CD4-positive, alpha-beta T cell treated with Interleukin-17A for 4 hours (primary cell): ENCODE measurements at regions not wholly inside any gene's neighbourhood (a gene's known extent, or its start where the extent isn't known, plus 50 kb on each side); places are given as distances from the start of the nearest gene placed in this dataset.

Experiments used
- DNase-seq: peaks from one replicate; pipeline ENCODE4 v3.0.0-alpha.2; 2020; ENCODE audit warnings: mixed read lengths

DNA sequence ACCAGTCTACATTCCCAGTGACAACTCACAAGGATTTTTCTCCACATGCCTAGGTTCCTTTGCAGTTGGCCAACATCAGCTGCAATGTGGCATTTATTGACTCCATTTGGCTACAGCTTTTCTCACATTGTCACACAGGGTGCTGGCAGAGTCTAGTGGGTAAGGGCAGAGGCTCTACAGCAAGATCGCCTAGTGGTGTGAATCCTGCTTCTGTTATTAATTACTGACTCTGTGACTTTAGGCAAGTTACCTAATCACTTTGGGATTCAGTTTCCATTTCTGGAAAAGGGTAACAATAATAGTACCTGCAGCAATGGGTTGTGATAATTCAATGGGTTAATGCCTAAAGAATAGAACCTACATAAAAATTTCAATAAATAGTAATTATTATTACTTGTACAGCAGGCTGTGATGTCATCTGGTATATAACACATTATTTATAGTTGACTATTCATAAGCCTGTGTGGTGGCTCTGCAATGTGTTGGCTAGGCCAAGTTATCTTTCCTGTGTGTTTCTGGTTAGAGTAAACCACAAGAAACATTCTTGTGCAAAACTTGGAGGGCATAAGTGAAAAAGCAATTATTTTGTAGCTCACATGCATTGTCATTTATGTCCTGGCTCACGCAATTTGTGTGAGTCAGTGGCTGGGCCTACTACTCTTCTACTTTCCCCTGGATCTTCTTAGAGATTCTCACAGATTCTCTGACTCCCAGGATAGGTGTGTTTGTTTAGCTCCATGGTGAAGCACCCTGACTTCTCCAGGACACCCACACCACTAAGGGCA is 59.5 kb downstream of the PTGS2 start:
- DNase-seq, result no peak

- DNase-seq, result peak; percentile 33
These were observed 61.6 kb downstream of the PTGS2 start for GRCh38 chr1:186618401-186619170.

GRCh38 chr1:186617926-186618325 is 62.3 kb downstream of the PTGS2 start:
- DNase-seq, result no peak

GRCh38 chr1:186616511-186616910 is 63.7 kb downstream of the PTGS2 start:
- no peak for DNase-seq

- DNase-seq, result no peak
These were observed 64.9 kb downstream of the PTGS2 start for GRCh38 chr1:186615332-186615731.

DNA sequence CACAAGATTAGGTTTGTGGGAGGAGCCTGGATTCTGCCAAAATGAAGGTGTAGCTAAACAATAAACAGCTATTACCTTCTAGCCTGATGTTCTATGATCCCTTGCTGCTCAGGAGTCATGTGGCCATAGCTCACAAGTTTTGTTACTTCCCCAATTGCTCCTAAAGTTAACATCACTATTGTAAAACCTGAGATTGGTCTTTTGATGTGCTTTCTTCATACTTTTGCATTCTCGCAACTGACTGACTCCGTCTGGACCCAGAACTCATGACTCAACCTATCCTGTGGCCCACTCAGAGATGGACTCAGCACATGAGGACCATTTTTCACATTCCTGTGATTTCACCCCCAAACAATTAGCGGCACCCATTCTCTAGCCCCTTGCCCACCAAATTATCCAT is 69.1 kb downstream of the PTGS2 start:
- no peak for DNase-seq

DNA sequence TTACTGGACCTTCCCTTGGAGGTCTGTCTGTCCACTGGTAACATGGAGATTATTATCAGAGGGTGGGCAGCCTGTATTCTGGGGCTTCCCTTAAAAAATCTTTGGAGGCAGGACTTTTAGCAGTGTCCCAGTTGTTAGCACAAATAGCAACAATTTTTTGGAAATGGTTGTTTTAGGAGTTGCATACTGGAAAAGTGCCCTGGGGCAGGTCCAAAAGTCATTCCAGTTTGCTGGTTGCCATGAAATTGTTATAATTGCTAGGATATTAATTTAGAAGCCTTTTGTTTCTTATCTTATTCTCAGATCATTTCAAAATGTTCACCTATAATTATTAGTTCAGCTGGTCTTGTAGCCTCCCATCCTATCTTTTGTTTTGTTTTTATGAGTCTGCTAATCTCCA is 71.0 kb downstream of the PTGS2 start:
- DNase-seq, result no peak

DNA sequence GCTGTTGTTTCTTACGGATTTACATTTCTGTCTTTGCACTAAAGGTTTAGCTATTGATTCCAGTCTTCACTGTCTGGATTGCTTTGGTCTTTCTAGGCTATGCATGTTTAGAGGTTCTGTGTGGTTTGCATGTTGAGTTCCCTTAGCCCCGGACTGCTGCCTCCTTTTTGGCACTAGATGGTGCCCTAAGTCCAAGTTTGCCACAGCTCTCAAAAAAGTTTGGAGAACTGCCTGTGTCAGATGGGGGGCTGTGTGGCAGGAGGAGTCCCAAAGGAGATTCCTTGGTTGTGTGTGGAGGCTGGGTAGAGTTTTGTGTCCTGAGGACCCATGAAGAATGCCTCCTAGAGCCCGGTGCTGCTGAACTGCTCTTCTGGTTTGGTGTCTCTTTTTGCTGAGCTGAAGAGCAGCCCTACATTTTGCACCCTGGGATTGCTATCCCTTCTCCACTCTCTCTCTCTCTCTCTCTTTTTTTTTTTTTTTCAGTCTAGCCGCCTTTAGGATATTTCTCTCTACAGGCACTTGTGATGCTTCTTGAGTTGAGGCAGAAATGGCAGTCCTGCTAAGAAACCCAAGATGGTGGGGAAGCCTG is 74.4 kb downstream of the PTGS2 start:
- DNase-seq, result peak; percentile 18

- no peak for DNase-seq
These were observed 84.3 kb downstream of the PTGS2 start for GRCh38 chr1:186595969-186596368.

- no peak for DNase-seq
These were observed 101.8 kb downstream of the PTGS2 start for GRCh38 chr1:186578325-186579016.

DNA sequence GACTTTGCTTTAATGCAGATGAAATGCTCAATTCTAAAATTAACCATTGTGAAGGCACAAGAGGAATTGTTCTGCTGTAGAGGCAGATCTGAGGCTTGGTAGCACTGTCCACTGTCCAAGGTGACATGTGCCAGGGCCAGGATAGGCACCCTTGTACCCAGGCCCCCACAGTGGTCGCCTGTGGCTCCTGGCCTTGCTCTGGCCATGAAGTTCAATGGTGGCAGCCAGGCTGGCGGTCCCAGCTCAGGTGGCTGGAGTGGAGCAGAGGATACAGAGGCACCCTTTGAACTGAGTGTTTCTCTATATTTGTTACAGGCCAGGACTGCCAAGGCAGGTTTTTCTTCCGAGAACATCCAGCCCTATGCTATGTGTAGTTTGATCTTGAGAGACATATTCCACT is 102.6 kb downstream of the PTGS2 start:
- no peak for DNase-seq

GRCh38 chr1:186577216-186577615 is 103.0 kb downstream of the PTGS2 start:
- DNase-seq, result no peak

DNA sequence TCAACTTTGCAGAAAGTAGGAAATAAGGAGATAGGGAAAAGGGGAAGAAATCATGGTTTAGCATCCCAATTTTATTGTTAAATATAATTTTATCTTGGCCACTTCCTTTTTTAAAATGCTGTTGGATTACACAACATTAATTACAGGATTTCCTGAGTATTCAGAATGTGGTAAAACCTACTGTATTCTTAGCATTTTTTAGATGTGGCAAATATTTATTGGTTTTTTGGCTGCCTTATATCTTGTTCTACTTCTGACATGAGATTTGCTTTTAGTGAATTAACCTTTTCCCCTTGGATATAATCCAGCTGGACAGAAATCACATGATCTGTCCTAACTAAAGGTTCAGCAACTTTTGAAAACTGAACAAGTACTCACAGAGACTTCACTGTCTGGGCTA is 104.9 kb downstream of the PTGS2 start:
- no peak for DNase-seq

DNA sequence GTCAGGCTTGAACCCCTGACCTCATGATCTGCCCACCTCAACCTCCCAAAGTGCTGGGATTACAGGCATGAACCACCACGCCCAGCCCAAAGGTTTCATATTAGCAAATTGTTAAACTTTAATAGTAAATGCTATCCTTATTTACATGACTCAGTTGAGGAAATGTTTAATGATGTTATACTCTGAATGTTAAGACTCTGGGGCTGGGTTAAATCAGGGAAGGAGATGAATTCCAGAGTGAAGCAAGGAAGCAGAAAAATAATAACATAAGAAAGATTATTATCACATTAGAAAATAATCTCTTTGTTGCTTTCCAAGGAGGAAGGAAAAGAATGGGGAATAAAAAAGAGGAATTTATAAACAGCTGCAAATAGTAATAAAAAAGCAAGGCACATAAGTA is 105.3 kb downstream of the PTGS2 start:
- no peak for DNase-seq

GRCh38 chr1:186572509-186572908 is 107.7 kb downstream of the PTGS2 start:
- DNase-seq, result no peak

DNA sequence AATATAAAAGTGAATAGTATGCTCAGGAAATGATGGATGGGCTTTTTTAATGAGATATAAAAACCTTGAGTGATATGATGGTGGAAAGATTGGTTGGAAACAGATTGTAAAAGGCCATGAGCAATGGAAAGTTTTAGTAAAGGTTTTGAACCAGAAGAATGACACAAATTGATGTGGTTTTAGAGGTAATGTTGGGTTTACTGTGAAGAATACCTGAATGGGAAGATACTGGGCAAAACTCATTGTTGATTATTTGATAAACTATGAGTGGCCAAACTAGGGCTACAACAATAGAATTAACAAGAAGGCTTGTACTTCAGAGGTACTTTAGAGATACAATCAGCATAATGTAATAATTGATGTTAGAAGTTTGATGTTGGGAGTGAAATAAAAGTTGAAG is 108.5 kb downstream of the PTGS2 start:
- DNase-seq, result no peak

DNA sequence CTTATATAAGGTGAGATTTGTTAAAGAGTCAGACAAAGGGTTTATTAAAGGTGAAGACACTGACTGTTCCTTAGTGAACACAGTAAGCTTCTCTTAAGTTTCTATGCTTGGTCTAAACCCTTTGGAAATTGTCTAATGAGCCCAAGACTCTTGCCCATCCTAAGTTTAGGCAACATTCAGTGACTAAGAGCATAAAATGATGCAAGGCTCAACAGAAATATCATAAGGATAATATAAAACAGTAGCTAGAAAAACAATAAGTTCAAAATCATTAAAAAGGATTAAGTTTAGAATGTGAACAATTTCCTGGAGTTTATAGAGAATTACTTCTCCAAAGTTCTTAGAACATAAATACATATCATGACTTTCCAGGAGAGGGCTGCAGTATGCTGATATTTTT is 108.9 kb upstream of the PDC start:
- no peak for DNase-seq

DNA sequence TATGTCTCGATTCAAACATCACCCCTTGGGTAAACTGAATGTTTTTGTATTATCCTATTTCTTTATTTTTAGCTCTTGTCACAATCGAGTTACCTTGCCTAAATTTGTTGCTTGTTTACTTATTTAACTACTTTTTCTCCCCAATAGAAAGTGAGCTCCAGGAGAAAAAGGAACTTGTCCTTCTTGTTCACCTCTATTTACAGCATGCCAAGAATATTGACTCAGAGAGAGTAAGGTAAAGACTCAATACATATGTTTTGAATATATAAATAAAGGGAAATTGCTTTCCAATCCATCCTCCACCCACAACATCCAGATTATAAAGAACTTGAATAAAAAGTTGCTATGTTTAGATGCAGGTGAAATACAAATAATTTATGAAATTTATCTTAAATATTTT is 107.3 kb upstream of the PDC start:
- DNase-seq, result no peak

DNA sequence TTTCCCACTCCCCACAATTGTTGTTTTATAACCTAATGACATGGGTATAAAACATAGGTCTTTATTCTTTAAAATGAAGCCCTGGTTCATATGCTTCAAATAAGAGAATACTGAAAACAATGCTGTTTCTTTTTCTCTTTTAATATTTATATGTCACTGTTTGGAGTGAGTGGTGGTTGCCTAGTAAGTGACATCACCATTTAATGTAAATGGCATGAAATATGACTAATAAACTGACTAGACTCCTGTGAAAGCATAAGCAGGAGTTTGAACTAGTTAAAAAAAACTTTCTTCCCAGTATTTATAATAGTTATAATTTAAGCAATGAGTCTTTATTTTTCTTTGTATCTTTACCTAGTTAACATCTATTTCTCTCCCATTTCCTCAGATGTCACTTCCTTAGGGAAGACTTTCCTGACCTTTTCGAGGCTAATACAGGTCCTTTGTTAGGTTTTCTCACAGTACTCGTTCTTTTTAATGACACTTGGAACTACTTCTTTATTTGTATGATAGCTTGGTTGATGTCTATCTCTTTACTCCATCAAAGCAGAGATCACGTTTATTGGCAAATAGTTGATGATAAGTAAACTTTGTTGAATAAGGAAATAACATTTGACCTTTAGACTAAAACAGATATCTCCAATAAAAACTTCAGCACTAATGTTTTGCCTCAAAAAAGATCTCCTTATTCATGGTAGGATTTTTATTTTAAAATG is 105.4 kb upstream of the PDC start:
- DNase-seq, result no peak

- no peak for DNase-seq
These were observed 103.7 kb upstream of the PDC start for GRCh38 chr1:186564582-186564981.

DNA sequence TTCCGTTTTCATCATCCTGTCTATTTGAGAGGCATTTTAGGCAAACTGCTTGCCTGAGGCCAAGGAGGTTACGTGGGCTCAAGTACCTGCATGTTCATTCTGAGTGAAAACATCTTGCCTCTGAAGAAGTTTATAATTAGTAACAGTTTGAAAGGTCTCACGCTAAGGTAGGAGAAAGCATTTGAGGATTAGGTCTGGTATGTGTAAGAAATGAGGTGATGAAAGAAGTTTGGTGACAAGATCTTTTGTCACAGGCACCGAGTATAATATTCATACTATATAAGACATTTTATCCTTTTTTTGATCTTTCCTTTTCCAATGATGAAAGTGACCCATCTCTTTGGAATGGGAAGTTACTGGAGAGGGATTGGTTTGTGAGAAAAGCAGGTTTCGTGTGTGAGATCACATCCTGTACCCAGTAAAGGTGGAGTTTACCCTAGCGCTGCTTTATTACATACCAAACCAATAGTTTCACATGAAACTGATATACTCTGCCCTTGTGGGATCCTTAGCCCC is 98.7 kb upstream of the PDC start:
- no peak for DNase-seq

DNA sequence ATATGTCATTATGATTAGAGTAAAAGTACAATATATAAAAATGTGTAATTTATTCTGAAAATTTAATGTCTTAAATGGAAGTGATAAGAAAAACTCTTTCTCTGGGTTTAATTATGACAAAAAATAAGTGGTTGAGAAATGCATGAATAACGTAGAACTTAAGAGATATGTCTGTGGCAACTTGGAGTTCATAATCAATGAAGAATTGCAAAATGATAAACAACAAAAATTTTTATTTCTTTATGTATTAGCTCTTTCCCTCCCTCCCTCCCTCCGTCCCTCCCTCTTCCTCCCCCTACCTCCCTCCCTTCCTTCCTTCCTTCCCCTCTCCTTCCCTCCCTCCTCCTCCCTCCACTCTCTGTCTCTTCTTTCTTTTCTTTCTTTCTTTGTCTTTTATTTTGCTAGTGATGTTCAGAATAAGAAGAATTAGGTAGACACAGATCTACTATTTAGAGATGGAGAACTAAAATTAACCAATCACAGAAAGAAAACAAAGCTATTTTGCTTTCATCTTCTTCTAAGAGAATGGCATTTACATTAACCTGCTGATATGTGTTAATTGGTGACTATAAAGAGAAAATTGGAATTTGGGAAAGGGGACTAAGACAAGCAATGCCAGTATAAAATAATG is 96.3 kb upstream of the PDC start:
- DNase-seq, result no peak
